Nephron (organoid): ENCODE measurements at regions not wholly inside any gene's neighbourhood (a gene's known extent, or its start where the extent isn't known, plus 50 kb on each side); places are given as distances from the start of the nearest gene placed in this dataset.
A peak's percentile ranks its signal among the peaks of the same experiment; 100 is the strongest.

ENCODE experiments used
- H3K27ac Mint-ChIP-seq, 3 experiments: 2 replicates each; pipeline ENCODE4 v1.8.0; 2020; ENCODE audit warnings: mixed read lengths in 3 of 3, mild to moderate bottlenecking in 2 of 3, moderate library complexity in 1 of 3
- H3K27me3 Mint-ChIP-seq: 2 replicates; pipeline ENCODE4 v1.8.0; 2021; ENCODE audit warnings: low read depth, mild to moderate bottlenecking, moderate library complexity, mixed read lengths
- H3K36me3 Mint-ChIP-seq: 2 replicates; pipeline ENCODE4 v1.8.0; 2020; ENCODE audit warnings: low read depth, mixed read lengths
- H3K4me1 Mint-ChIP-seq: 2 replicates; pipeline ENCODE4 v1.8.0; 2020; ENCODE audit warnings: mixed read lengths
- H3K4me3 Mint-ChIP-seq, 3 experiments: 2 replicates each; pipeline ENCODE4 v1.8.0; 2020; ENCODE audit warnings: mild to moderate bottlenecking in 3 of 3, mixed read lengths in 3 of 3, moderate library complexity in 2 of 3
- H3K9me3 Mint-ChIP-seq: 2 replicates; pipeline ENCODE4 v1.8.0; 2020; ENCODE audit warnings: mixed read lengths
- CTCF ChIP-seq, 3 experiments: fragments of 200-600 bp; sonication (generic); IDR thresholded peaks; one replicate each; pipeline ENCODE4 v1.5.0; 2021; ENCODE audit warnings: antibody characterized with exemption in 3 of 3; ENCODE audit not compliant: unreplicated experiment in 3 of 3

DNA sequence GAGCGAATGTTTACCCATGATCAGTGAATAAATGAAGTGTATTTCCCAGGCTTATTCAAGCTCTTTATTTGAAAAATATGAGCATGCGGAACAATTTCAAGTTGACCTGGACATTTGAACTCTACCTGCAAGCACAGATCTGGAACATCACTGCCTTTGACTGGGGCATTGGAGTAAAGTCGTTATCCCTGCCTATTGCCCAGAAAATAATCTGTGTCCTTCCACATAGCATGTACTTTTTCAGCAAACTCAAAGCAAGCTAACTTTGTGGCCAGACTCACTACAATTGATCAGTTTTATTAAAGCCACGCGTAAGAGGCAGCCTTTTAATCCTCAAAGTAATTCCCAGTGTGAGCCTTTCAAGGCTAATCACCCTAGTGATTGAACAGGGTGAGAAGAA is 73.4 kb upstream of the PAK5 start:
- Mint-ChIP-seq H3K27ac (no peak overlapping the region), H3K4me3 (no peak overlapping the region), H3K4me1 (peaks cover 9% of the 10 kb centered on the region), H3K36me3 (no peaks in the 10 kb centered on the region), H3K9me3 (no peaks in the 10 kb centered on the region), H3K27me3 (peaks cover 5% of the 10 kb centered on the region)
- TF ChIP-seq CTCF (IDR thresholded peaks at IDR 0.05; ENCODE audit: unreplicated experiment in 3 of 3): no peak

- no peak overlapping the region for H3K4me3 Mint-ChIP-seq
- H3K36me3 Mint-ChIP-seq: no peaks in the 10 kb centered on the region
- H3K27ac Mint-ChIP-seq: no peak overlapping the region
- TF ChIP-seq CTCF (IDR thresholded peaks at IDR 0.05; ENCODE audit: unreplicated experiment in 3 of 3): no peak
- no peaks in the 10 kb centered on the region for H3K9me3 Mint-ChIP-seq
- peaks cover 2% of the 10 kb centered on the region for H3K4me1 Mint-ChIP-seq
- peaks cover 5% of the 10 kb centered on the region for H3K27me3 Mint-ChIP-seq
These were observed 72.6 kb upstream of the PAK5 start for GRCh38 chr20:9911519-9911918.

- Mint-ChIP-seq H3K36me3 (no peaks in the 10 kb centered on the region), H3K27ac (no peak overlapping the region), H3K27me3 (no peaks in the 10 kb centered on the region), H3K4me1 (no peaks in the 10 kb centered on the region), H3K4me3 (no peak overlapping the region), H3K9me3 (no peaks in the 10 kb centered on the region)
- TF ChIP-seq CTCF (IDR thresholded peaks at IDR 0.05; ENCODE audit: unreplicated experiment in 3 of 3): no peak
These were observed 70.3 kb upstream of the PAK5 start for GRCh38 chr20:9909167-9909566.

DNA sequence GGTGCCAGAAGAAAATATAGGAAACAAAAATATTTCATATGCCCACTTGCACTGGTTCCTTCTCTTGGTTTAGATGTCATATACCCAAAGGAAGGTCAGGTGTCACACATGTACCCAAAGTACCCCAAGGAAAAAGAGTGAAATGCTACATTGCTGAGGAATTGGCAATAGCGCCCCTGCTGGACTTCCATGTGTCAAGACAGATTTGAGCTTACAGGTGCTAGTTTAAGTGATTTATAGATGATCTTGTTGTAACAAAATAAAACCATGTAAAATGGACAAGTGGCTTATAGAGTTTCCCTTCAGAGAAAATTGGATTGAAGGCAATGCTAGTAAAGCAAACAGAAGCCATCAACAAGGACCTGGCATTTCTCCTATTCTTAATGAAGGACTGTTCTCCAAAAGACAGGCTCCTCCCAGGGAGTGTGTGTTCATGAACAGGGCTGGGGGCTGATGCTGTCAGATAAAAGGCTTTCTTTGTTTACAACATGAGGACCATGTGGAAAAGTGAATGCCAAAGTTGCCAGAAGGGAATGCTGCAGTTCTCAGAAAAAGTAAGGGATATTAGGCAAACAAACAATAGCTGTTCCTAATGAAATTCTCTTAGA is 64.3 kb upstream of the PAK5 start:
- H3K4me3 Mint-ChIP-seq: no peak overlapping the region
- no peaks in the 10 kb centered on the region for H3K9me3 Mint-ChIP-seq
- TF ChIP-seq CTCF (IDR thresholded peaks at IDR 0.05; ENCODE audit: unreplicated experiment in 3 of 3): peak; percentile 21 to 38 (median 29)
- H3K4me1 Mint-ChIP-seq: no peaks in the 10 kb centered on the region
- no peaks in the 10 kb centered on the region for H3K36me3 Mint-ChIP-seq
- peaks cover 9% of the 10 kb centered on the region for H3K27me3 Mint-ChIP-seq
- no peak overlapping the region for H3K27ac Mint-ChIP-seq

DNA sequence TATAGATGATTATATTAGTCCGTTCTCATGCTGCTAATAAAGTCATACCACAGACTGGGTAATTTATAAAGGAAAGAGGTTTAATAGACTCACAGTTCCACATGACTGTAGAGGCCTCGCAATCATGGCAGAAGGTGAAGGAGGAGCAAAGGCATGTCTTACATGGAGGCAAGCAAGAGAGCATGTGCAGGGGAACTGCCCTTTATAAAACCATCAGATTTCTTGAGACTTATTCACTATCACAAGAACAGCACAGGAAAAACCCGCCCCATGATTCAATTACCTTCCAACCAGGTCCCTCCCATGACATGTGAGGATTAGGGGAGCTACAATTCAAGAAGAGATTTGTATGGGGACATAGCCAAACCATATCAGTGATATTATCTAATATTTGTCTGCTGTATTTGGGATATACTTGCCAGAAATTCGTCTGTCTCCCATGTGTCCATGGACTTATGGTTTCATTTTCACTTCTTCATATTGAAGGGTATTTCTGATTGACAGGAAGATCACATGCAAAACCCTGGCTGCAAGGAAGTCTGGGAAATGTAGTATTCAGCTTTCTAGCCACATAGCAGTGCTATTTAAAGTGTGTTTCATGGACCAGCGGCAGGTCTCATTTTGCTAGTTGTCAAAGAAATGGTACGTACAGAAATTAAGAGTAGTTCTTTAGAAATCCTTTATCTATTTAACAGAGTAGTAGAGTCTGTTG is 50.5 kb upstream of the PAK5 start:
- peaks cover 5% of the 10 kb centered on the region for H3K9me3 Mint-ChIP-seq

More for the DNA sequence above, 50.5 kb upstream of the PAK5 start:
- H3K27me3 Mint-ChIP-seq: no peaks in the 10 kb centered on the region
- H3K4me1 Mint-ChIP-seq: no peaks in the 10 kb centered on the region
- H3K4me3 Mint-ChIP-seq: no peak overlapping the region
- no peaks in the 10 kb centered on the region for H3K36me3 Mint-ChIP-seq
- no peak for TF ChIP-seq CTCF (IDR thresholded peaks at IDR 0.05; ENCODE audit: unreplicated experiment in 3 of 3)
- no peak overlapping the region for H3K27ac Mint-ChIP-seq
